NCI-H2171 (cell line): ENCODE measurements at regions not wholly inside any gene's neighbourhood (a gene's known extent, or its start where the extent isn't known, plus 50 kb on each side); places are given as distances from the start of the nearest gene placed in this dataset.

ENCODE experiments used
- DNase-seq: peaks from one replicate; lab custom pipeline; 2025; lab: John Stamatoyannopoulos, UW

DNA sequence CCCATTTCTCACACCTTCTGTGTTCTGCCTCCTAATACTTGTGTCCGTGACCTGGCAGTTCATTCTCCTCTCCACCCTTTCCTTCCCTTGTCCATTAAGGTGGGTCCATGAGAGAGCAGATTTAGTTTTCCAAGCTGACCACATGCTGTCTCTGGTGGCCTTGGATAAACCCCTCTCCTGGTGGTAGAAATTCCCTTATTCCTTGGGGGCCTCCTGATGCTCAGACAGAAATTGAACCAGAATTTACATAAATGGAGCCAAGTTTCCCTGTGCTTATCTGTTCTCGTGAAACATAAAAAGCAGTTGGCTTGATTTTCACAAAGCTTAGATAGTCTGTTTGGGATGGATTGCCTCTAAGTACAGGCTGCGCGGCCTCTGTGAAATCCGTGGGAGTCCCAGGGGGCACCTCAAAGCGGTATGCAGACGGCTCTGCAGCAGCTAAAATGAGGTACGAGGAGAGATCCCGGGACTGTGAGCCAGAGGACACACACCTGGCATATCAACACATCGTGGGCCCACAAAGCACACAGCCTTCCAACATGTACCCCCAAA is 101.0 kb upstream of the NMNAT3 start:
- DNase-seq = no peak

- DNase-seq = peak; percentile 82
Measured at GRCh38 chr3:139774560-139775302, 97.0 kb upstream of the NMNAT3 start.

DNA sequence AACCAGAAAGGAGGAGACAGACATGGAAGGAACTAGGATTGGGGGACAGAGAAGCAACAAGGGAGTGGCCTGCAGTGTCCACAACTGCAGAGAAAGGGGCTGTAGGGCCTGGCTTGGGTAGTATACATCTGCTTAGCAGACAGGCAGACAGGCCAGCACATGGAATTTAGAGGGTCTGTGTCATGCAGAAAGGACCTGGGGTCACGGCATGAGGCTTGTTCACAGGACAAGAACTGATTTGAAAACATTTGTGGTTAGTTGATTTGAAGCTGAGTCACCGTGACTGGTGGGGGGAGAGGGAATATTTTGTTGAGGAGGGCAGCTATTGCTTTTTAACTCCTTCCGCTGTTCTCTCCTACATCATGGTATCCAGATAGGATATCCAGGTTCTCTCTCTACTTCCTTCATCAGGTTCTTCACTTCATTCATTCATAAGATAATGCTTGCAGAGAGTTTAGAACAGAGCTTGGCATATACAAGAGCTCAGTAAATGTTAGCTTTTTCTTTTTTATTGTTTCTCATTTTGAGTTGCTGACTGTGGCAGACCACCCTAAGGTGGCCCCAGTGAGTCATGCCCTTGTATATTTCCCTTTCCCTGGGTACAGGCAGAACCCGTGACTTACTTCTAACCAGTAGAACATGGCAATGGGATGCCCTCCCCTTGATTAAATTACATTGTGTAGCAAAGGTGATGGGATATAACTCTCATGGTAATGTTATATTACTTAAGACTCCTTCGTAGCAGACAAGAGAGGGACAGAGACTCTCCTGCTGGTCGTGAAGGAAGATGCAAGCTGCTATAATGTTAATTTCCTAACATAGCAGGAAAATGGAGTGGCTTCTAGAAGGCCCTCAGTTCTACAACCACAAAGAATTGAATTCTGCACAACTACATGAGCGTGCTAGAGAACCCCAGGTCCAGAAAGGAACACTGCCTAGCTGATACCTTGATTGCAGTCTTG is 95.0 kb upstream of the NMNAT3 start:
- DNase-seq = no peak

GRCh38 chr3:139771331-139771730 is 93.6 kb upstream of the NMNAT3 start:
- DNase-seq = no peak

- no peak for DNase-seq
Measured at GRCh38 chr3:139770577-139770976, 92.8 kb upstream of the NMNAT3 start.

- DNase-seq = no peak
Measured at GRCh38 chr3:139769796-139770195, 92.0 kb upstream of the NMNAT3 start.

DNA sequence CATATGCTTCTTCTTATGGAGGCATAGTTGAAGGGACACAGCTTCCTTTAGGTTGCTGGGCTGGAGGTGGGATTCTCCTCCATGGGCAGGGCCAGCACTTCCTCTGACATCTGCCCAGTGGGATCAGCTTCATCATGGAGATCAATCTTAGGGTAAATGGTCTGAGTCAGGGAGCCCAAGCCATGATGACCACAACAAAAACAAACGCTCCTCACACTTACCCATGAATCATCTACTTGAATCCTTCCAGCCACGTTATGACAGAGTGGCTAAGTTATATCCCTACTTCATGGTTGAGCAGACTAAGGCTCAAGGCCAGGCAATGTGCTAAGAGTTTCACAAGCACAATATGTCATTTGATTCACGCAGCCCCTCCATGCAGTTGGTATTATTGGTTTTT is 87.2 kb upstream of the NMNAT3 start:
- no peak for DNase-seq

DNA sequence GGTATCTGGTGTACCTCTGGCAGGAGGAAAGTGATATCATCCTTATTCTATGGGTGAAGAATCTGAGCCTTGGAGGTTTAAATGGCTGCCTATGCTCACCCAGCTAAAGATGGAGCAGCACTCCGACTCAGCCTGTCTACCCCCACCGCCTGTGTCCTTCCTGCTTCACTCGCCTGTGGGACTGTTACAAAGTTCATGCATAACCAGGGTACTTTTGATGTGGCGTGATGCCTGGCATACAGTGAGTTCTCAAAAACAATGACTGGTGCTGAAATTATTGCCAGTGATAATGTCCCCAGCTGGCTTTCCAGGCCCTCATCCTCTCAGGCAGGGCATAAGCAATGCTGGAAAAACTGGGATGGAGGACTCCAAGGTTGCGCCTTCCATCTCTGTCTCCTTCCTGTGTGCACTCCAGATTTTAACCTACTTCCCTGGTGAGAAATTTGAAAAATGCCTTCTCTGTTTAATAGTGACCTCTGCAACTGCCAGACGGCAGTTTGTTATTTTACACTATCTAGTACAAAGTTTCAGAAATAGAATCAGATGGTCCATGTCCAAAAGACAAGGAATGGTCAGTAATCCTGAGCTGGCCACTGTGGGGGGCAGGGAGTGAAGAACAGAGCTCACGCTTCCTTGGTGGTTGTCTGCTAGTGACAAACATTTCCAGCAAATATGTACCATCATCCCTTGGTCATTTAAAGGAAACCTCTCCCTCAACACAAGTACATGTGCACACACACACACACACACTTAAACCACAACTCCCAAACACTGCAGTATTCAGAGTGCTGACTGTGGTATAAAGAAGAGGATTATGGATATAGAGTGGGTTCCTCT is 86.5 kb upstream of the NMNAT3 start:
- no peak for DNase-seq

DNA sequence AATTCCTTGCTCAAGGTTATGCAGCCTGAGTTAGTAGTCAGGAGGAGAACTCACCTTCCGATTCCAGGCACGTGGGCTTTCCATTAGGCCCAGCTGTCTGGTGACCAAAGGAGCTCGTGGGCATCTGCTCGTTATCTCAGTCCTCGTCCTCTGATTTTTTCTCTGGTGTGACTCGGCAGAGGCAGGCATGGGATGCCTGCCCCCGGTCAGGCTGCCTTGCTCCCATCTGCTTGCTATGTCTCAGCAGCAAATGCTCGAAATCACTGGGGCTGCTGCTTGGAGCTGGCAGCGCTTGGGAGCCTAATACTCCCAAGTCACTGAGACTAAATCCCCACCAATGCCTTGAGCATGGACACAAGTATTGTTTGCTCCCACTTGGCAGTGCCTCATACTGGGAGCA is 84.5 kb upstream of the NMNAT3 start:
- DNase-seq = no peak

DNA sequence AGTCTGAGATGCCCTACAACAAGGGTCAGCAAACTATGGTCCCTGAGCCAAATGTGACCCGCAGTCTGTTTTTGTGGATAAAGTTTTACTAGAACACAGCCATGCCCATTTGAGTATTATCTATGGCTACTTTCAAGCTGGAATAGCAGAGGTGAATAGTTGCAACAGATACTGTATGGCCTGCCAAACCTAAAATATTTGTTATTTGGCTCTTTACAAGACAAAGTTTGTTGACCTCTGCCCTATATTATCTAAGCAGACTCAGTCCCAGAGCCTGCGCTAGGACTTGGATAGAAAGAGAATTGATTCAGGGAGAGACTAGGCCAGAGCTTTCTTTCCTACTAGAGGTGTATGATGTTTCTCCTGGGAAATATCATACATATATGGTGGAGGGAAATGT is 81.7 kb upstream of the NMNAT3 start:
- no peak for DNase-seq

- no peak for DNase-seq
Measured at GRCh38 chr3:139758654-139759291, 81.0 kb upstream of the NMNAT3 start.

- DNase-seq = no peak
Measured at GRCh38 chr3:139757448-139758030, 79.8 kb upstream of the NMNAT3 start.

- no peak for DNase-seq
Measured at GRCh38 chr3:139756529-139757103, 78.8 kb upstream of the NMNAT3 start.

DNA sequence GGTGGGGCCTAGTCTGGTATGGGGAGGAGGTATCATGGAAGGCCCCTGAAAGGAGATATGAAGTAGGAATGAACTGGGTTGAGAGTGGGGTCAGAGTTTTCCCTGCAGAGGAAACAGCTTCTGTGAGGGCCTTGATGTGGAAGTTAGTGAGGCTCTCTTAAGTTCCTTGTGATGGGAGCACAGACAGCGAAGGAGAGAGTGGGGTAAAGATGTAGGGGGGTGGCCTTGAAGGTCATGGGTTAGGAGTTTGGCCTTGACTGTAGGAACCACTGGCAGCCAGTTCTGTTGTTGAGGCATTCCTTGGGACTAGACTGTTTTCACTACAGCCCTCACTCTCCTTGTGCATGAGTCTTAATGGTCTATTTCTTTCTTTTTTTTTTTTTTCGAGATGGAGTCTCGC is 77.8 kb upstream of the NMNAT3 start:
- no peak for DNase-seq

DNA sequence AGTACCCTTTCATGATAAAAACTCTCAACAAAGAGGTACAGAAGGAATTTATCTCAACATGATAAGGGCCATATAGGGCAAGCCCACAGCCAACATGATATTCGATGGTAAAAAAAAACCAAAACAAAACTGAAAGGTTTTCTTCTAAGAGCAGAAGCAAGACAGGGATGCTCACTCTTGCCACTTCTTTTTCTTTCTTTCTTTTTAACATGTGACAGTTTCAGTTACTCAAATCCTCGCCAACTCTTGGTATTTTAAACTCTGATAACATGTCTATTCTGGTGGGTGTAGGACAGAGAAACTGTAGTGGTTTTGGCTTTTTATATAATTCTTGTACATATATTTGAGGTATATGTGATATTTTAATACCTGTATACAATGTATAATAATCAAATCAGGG is 74.0 kb upstream of the NMNAT3 start:
- DNase-seq = no peak

DNA sequence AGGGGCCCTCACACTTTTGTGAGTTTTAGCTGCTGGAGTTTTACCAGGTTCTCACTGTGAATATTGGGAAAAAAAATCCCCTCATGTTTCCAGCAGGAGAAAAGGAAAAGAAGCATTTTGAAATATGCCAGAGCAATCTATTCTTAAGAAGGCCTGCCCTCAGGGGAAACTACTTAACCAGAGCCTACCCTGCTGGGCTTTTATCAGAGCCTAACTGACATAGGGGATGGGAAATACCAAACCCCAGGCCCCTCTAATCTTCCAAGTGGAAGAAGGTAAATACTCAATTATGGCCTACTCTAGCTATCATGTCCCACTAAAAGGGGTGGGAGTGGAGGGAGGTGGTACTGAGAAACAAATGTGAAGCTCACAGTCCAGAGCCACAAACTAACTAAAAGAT is 68.7 kb upstream of the NMNAT3 start:
- DNase-seq = no peak

DNA sequence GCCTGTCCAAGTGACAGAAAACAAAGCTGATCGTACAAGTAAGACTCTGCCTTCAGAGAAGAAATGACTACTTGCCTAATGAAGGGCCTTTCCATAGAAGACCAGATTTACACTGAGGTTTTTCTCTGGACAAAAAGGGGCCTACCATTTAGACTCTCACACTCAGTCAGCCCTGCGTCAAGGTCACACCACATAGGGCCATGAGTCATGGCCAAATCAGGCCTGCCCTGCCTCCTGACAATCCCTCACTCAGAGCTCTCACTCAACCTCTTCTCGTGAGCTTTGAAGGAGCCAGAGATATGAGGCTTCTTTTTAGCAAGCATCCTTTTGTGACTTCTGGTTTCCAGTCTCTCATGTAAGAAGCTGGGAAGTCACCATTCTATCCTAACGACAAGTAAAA is 68.1 kb upstream of the NMNAT3 start:
- DNase-seq = no peak

DNA sequence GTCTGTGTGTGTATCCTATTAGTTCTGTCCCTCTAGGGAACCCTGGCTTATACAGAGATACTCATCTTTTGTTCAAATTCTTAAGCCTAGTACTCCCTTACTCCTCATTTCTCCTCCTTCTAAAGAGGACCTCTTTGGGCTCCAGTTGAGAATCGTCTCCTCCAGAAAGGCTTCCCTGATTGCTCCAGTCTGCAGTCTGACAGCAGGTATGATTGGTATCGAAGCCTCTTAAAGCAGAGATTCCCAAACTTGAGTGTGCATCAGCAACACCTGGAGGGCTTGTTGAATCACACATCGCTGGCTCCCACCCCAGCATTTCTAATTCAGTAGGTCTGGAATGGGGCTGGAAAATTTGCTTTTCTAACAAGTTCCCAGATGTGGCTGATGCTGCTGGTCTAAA is 60.9 kb upstream of the NMNAT3 start:
- DNase-seq = no peak

DNA sequence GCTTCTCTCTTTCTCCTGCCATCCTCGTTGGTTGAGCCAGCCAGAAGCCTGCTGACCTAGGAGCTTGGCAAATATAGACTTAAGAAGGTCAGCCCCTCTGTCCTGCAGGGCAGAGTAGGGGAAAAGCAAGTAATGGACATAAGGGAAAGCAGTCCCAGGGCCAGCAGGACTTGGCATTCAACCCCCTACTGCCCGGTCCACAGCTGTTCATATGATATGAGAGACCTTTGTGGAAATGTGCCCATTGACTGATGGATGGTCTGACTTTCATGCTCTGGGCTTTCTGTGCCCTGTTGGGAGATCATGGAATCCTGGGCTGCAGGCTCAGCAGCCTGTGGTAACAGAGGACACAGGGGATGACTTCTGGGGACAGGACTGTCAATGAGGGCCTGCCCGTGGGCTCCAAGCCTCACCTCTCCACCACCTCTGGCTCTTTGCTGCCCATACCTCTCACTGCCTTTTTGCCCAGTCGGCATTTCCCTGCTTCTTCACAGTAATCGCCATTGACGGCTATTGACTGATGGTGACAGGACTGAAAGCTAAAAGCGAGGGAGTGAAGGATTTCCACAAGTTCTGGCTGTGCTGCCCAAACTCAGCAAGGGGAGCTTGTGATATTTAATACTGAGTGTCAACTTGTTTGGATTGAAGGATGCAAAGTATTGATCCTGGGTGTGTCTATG is 60.0 kb upstream of the NMNAT3 start:
- DNase-seq = no peak

- DNase-seq = no peak
Measured at GRCh38 chr3:139735191-139735590, 57.4 kb upstream of the NMNAT3 start.
